Fibroblast of pulmonary artery (primary cell): ENCODE measurements at regions not wholly inside any gene's neighbourhood (a gene's known extent, or its start where the extent isn't known, plus 50 kb on each side); places are given as distances from the start of the nearest gene placed in this dataset.

ENCODE experiments used
- DNase-seq: peaks from one replicate; pipeline ENCODE4 v3.0.0-alpha.2; 2010; ENCODE audit warnings: low read depth
- H3K4me3 ChIP-seq: replicated peaks from 2 replicates; pipeline ENCODE4 v1.5.1; 2011; ENCODE audit warnings: low read depth, mild to moderate bottlenecking, control low read depth, low read length, moderate library complexity
- TF ChIP-seq, protein P1 (sequence below): IDR thresholded peaks from 2 replicates; pipeline ENCODE4 v1.5.1; 2011; ENCODE audit warnings: mild to moderate bottlenecking, control low read depth, low read length, inconsistent platforms; ENCODE audit errors: missing control alignments

DNA sequence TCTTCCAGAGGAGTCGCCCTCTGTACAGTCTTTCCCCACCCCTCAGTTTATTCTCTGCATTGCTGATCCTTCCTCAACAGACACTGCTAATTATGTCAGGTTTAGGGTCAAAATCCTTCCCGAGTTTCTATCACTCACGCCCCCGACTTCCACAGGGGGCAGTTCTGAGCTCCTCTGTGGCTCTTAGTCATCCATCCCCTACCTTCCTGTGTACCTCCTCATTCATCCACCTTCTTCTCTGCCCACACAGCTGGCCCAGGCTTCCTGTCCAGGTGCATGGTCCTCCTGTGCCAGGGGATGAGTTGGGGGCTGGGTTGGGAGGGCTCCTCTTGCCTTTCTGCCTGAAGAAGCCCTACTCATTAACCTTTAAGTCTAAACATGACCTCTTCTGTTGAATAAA lies 202.9 kb downstream of the ARL4C start:
- DNase-seq = no peak
- TF ChIP-seq, protein P1, sequence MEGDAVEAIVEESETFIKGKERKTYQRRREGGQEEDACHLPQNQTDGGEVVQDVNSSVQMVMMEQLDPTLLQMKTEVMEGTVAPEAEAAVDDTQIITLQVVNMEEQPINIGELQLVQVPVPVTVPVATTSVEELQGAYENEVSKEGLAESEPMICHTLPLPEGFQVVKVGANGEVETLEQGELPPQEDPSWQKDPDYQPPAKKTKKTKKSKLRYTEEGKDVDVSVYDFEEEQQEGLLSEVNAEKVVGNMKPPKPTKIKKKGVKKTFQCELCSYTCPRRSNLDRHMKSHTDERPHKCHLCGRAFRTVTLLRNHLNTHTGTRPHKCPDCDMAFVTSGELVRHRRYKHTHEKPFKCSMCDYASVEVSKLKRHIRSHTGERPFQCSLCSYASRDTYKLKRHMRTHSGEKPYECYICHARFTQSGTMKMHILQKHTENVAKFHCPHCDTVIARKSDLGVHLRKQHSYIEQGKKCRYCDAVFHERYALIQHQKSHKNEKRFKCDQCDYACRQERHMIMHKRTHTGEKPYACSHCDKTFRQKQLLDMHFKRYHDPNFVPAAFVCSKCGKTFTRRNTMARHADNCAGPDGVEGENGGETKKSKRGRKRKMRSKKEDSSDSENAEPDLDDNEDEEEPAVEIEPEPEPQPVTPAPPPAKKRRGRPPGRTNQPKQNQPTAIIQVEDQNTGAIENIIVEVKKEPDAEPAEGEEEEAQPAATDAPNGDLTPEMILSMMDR = no peak
- no peak overlapping the region for H3K4me3 ChIP-seq

DNA sequence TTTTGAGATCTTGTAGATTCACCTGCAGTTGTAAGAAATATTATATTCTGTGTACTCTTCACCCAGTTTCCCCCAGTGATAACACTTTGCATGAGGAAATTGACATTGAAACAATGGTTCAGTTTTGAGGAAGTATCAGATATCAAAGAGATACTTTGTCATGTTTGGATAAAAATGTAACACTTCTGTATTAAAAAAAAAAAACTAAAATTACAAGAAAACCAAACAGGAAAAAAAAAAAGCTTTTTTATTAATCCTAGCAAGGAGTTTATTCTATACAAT lies 204.0 kb downstream of the ARL4C start:
- DNase-seq = no peak
- H3K4me3 ChIP-seq = no peak overlapping the region
- TF ChIP-seq, protein P1 = no peak

DNA sequence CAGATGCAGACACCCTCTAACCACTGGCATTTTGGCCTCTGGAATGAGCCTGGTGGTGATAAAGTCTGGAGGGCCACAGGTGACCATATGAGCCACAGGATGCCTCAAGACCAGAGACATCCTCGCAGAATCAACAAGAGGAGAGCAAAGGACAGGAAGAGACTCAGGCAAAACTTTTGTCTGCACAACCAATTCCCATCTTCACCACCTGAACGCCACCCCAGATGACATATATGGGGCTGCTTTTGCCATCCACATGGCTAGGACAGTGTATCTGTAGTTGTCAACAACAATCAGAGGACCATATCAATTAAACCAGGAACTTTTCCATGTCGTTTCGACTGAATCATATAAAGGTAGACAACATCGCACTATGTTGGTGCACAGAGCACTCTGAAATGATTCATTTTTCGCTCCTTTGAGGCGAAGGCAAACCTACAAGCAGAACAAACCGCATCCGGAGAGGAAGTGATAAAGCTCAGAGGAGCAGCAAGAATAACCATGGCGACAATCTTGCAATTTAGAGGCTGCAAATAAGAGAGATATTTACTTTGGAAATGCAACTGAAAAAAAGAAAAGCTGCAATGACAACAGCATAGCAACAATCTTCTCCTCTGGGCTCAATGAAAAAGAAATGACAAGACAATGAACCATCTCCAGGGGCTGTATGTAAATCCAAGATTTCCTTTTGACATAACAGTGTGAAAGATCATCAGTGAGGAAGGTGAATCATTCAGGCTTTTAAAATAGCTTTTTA lies 204.5 kb downstream of the ARL4C start:
- TF ChIP-seq, protein P1 = no peak
- H3K4me3 ChIP-seq = no peak overlapping the region
- peak; percentile 86 for DNase-seq

DNA sequence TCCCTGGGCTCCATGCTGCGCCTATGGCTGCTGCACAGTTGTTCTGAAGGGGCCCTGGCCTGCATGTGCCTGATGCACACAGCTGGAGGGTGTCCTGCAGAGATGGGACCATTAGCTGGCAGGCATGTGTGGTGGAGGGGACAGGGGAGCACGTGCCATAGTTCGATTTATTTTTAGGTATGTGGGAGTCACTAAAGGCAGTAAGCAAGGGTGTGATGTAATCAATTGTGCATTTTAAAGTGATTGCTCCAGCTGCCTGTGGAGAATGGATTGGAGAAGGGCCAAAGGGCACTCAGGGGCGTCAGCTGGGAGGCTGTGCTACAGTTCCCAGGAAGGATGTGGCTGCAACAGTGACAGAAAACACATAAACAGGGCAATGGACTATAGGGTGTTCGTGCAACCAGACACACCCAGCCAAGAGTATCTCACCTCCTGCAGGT lies 205.1 kb downstream of the ARL4C start:
- peak; percentile 84 for DNase-seq
- no peak overlapping the region for H3K4me3 ChIP-seq
- TF ChIP-seq, protein P1 = no peak

DNA sequence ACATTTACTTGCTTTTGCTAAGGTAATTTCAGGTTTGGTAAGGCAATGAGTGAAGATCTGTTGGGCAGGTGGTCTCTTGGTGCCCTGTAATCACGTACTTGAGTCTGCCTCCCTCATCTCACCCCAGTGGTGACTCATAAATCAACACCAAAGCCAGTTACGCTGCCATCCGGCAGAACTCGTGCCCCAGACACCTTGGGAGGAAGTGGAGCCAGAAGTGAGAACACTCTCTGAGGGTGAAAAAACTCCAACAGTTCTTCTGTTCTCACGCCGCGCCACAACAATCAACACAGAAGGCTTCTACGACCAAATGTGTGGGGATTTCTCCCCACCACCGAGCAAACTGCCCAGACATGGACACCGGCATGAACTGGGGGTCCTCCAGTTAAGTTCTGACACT lies 206.2 kb downstream of the ARL4C start:
- TF ChIP-seq, protein P1 = no peak
- no peak for DNase-seq
- no peak overlapping the region for H3K4me3 ChIP-seq

DNA sequence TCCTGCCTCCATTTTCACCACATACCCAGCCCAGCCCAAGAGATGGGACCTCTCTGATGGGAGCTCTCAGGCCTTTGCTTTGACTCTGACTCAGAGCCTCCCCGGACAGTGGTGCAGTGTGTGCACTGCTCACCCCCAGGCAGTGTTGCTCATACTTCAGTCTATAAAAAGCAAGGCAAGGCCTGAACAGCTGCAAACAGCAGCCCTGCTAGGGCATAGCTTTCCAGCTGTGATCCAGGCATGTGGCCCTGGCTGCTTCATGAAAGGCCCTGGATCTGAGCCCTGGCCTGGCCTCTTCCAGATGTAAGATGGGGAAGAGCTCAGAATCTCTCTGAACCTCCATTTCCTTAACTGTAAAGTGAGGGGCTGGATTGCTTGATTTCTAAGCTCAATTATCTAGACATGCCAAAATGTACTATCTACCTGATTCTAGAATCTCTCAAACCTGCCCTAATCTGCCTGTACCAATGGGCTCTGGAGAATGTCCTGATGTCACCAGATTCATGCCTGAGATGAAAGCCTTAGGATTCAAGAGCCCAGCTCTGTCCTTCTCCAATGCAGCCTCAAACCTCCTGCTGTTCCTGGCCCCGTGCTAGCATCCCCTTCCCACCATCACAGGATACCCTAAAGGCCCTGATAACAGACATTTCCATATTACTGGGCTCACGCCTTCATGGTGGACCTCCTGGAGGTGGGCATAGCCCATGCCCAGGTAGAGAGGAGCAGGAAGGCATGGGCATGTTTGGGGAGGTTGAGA lies 206.9 kb downstream of the ARL4C start:
- TF ChIP-seq, protein P1 = no peak
- peak; percentile 68 for DNase-seq

DNA sequence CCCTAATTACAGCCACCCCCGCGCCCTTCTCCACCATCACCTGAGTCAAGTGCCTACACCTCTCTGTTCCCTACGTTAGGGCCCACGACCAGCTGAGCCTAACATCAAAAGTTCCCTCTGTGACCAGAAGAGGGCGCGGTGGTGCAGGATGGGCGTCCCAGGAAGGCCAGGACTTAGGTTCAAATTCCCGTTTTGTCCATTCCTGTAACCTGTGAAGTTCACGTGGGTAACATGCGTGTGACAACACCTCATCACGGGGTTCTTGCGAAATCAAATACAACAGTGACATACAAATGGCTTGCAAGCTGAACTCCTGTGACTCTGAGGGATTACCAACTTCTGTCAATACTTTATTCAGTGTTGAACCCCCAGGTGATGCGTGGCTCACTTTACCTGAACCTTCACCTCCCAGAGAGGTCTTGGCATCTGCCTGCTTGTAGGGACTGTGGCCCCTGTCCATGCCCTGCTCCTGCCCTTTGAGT lies 207.9 kb downstream of the ARL4C start:
- peak; percentile 58 for DNase-seq
- TF ChIP-seq, protein P1 = peak; percentile 76

More for the DNA sequence above, 206.9 kb downstream of the ARL4C start:
- no peak overlapping the region for H3K4me3 ChIP-seq

More for the DNA sequence above, 207.9 kb downstream of the ARL4C start:
- no peak overlapping the region for H3K4me3 ChIP-seq
